Endothelial cell of umbilical vein (primary cell): ENCODE measurements at regions not wholly inside any gene's neighbourhood (a gene's known extent, or its start where the extent isn't known, plus 50 kb on each side); places are given as distances from the start of the nearest gene placed in this dataset.

ENCODE experiments used
- EZH2 ChIP-seq: IDR thresholded peaks from 2 replicates; pipeline ENCODE4 v1.6.1; 2012; ENCODE audit warnings: borderline replicate concordance, low read depth, mild to moderate bottlenecking, moderate library complexity, low read length, inconsistent platforms; ENCODE audit not compliant: severe bottlenecking
- FOS ChIP-seq: IDR thresholded peaks from 2 replicates; pipeline ENCODE4 v1.6.1; 2011; ENCODE audit warnings: mild to moderate bottlenecking, low read length, moderate library complexity, borderline replicate concordance; ENCODE audit not compliant: insufficient read depth
- JUN ChIP-seq: IDR thresholded peaks from 2 replicates; pipeline ENCODE4 v1.6.1; 2011; ENCODE audit warnings: borderline replicate concordance, low read depth; ENCODE audit not compliant: insufficient read length, insufficient read depth
- MYC ChIP-seq: IDR thresholded peaks from one replicate; pipeline ENCODE4 v1.6.1; 2011; ENCODE audit warnings: mild to moderate bottlenecking, low read depth, low read length
- POLR2A ChIP-seq: IDR thresholded peaks from 2 replicates; pipeline ENCODE4 v1.6.1; 2012; ENCODE audit warnings: low read depth, mild to moderate bottlenecking, control low read depth, low read length
- POLR2AphosphoS5 ChIP-seq: IDR thresholded peaks from 2 replicates; pipeline ENCODE4 v1.6.1; 2012; ENCODE audit warnings: low read depth, mild to moderate bottlenecking, control low read depth, low read length, moderate library complexity; ENCODE audit not compliant: insufficient read depth
- TF ChIP-seq, protein P1 (sequence below), 2 donors: IDR thresholded peaks; 1 replicate in 1 of 2; 2 replicates in 1 of 2; pipeline ENCODE4 v1.5.1; 2011; ENCODE audit warnings: low read length in 2 of 2, mild to moderate bottlenecking in 2 of 2, moderate library complexity in 2 of 2, control low read depth in 1 of 2, inconsistent platforms in 1 of 2, low read depth in 1 of 2; ENCODE audit not compliant: insufficient read depth in 1 of 2; ENCODE audit errors: extremely low read depth in 1 of 2
- TF ChIP-seq, protein P2 (sequence below): IDR thresholded peaks from 2 replicates; pipeline ENCODE4 v1.6.1; 2011; ENCODE audit not compliant: insufficient read depth, insufficient read length

DNA sequence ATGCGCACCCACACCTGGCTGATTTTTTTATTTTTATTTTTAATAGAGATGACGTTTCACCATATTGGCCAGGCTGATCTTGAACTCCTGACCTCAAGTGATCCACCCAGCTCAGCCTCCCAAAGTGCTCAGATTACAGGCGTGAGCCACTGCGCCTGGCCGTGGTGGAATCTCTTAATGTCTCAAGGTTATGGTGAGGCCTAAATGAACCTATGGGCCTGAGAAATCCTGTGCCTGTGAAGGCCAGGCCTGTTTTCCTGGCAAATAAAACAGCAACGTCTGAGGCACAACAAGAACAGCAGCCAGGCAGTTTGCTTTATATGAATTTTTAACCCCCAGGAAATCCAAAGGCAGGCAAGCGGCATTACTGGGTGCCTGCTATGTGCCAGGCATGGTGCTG lies 297.5 kb upstream of the ZMIZ1 start:
- TF ChIP-seq, protein P1, sequence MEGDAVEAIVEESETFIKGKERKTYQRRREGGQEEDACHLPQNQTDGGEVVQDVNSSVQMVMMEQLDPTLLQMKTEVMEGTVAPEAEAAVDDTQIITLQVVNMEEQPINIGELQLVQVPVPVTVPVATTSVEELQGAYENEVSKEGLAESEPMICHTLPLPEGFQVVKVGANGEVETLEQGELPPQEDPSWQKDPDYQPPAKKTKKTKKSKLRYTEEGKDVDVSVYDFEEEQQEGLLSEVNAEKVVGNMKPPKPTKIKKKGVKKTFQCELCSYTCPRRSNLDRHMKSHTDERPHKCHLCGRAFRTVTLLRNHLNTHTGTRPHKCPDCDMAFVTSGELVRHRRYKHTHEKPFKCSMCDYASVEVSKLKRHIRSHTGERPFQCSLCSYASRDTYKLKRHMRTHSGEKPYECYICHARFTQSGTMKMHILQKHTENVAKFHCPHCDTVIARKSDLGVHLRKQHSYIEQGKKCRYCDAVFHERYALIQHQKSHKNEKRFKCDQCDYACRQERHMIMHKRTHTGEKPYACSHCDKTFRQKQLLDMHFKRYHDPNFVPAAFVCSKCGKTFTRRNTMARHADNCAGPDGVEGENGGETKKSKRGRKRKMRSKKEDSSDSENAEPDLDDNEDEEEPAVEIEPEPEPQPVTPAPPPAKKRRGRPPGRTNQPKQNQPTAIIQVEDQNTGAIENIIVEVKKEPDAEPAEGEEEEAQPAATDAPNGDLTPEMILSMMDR (IDR thresholded peaks at IDR 0.05; ENCODE audit: extremely low read depth in 1 of 2, insufficient read depth in 1 of 2, low read depth in 1 of 2, low read length in 2 of 2): no peak
- TF ChIP-seq POLR2A: no peak
- TF ChIP-seq EZH2: no peak
- TF ChIP-seq POLR2AphosphoS5: no peak
- TF ChIP-seq MYC: no peak
- TF ChIP-seq FOS: no peak
- TF ChIP-seq, protein P2, sequence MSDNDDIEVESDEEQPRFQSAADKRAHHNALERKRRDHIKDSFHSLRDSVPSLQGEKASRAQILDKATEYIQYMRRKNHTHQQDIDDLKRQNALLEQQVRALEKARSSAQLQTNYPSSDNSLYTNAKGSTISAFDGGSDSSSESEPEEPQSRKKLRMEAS: no peak
- no peak for TF ChIP-seq JUN
